Calu3 (cell line): ENCODE measurements at regions not wholly inside any gene's neighbourhood (a gene's known extent, or its start where the extent isn't known, plus 50 kb on each side); places are given as distances from the start of the nearest gene placed in this dataset.

Source experiments
- BruUV-seq: library from RNA; stranded (reverse); fragments of 400-500 nt; replicated peaks from 2 replicates; lab custom pipeline; 2021; lab: Mats Ljungman, UMichigan
- CTCF ChIA-PET: fragments of 300-600 bp; sonication (Branson Sonifier 250); formaldehyde crosslinking; loops from one replicate; lab custom pipeline; 2022; ENCODE audit warnings: antibody characterized with exemption; lab: Charles Lee
- DNase-seq: peaks from one replicate; pipeline ENCODE4 v3.0.0; 2022
- H3K27ac Mint-ChIP-seq: one replicate; pipeline ENCODE4 v1.8.0; 2022; ENCODE audit warnings: mixed read lengths; ENCODE audit not compliant: unreplicated experiment
- H3K27me3 Mint-ChIP-seq: one replicate; pipeline ENCODE4 v1.8.0; 2022; ENCODE audit warnings: mixed read lengths; ENCODE audit not compliant: unreplicated experiment
- H3K36me3 Mint-ChIP-seq: one replicate; pipeline ENCODE4 v1.8.0; 2022; ENCODE audit warnings: mild to moderate bottlenecking, moderate library complexity, mixed read lengths; ENCODE audit not compliant: insufficient read depth, unreplicated experiment
- H3K4me1 Mint-ChIP-seq: one replicate; pipeline ENCODE4 v1.8.0; 2022; ENCODE audit warnings: mild to moderate bottlenecking, low read depth, mixed read lengths; ENCODE audit not compliant: unreplicated experiment
- H3K4me3 Mint-ChIP-seq: one replicate; pipeline ENCODE4 v1.8.0; 2022; ENCODE audit warnings: mild to moderate bottlenecking, low read depth, moderate library complexity, mixed read lengths; ENCODE audit not compliant: unreplicated experiment
- H3K9me3 Mint-ChIP-seq: one replicate; pipeline ENCODE4 v1.8.0; 2022; ENCODE audit warnings: low read depth, mixed read lengths; ENCODE audit not compliant: unreplicated experiment
- intact Hi-C: fragments of 100-400 bp; cut with micrococcal nuclease; formaldehyde crosslinking; loops from one replicate; pipeline ENCODE4 v1.10.0; 2022; ENCODE audit not compliant: unreplicated experiment
- TF ChIP-seq, protein P1 (sequence below): fragments of 200-600 bp; IDR thresholded peaks from one replicate; pipeline ENCODE4 v1.8.0; 2022; ENCODE audit warnings: antibody characterized with exemption; ENCODE audit not compliant: unreplicated experiment

- BruUV-seq = no TSS peak
- Mint-ChIP-seq H3K36me3 (no peaks in the 10 kb centered on the region), H3K9me3 (peaks cover 7% of the 10 kb centered on the region), H3K27ac (no peak overlapping the region), H3K4me3 (no peak overlapping the region), H3K4me1 (no peaks in the 10 kb centered on the region), H3K27me3 (no peaks in the 10 kb centered on the region)
- no peak for DNase-seq
- CTCF ChIA-PET = no interaction called here
- intact Hi-C loops = no loop called here
- TF ChIP-seq, protein P1, sequence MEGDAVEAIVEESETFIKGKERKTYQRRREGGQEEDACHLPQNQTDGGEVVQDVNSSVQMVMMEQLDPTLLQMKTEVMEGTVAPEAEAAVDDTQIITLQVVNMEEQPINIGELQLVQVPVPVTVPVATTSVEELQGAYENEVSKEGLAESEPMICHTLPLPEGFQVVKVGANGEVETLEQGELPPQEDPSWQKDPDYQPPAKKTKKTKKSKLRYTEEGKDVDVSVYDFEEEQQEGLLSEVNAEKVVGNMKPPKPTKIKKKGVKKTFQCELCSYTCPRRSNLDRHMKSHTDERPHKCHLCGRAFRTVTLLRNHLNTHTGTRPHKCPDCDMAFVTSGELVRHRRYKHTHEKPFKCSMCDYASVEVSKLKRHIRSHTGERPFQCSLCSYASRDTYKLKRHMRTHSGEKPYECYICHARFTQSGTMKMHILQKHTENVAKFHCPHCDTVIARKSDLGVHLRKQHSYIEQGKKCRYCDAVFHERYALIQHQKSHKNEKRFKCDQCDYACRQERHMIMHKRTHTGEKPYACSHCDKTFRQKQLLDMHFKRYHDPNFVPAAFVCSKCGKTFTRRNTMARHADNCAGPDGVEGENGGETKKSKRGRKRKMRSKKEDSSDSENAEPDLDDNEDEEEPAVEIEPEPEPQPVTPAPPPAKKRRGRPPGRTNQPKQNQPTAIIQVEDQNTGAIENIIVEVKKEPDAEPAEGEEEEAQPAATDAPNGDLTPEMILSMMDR = no peak
Measured at GRCh38 chr4:28916585-28916984, 1803.6 kb upstream of the PCDH7 start.

GRCh38 chr4:28918871-28919270 lies 1801.3 kb upstream of the PCDH7 start:
- intact Hi-C loops = no loop called here
- Mint-ChIP-seq H3K4me1 (no peaks in the 10 kb centered on the region), H3K27ac (no peak overlapping the region), H3K36me3 (no peaks in the 10 kb centered on the region), H3K9me3 (peaks cover 7% of the 10 kb centered on the region), H3K4me3 (no peak overlapping the region), H3K27me3 (no peaks in the 10 kb centered on the region)
- TF ChIP-seq, protein P1 = no peak
- CTCF ChIA-PET = no interaction called here
- BruUV-seq = no TSS peak
- no peak for DNase-seq

- no peaks in the 10 kb centered on the region for H3K36me3 Mint-ChIP-seq
- BruUV-seq = no TSS peak
- CTCF ChIA-PET = no interaction called here
- no peaks in the 10 kb centered on the region for H3K27me3 Mint-ChIP-seq
- DNase-seq = no peak
- peaks cover 8% of the 10 kb centered on the region for H3K9me3 Mint-ChIP-seq
- TF ChIP-seq, protein P1 = no peak
- H3K4me1 Mint-ChIP-seq = no peaks in the 10 kb centered on the region
- no peak overlapping the region for H3K4me3 Mint-ChIP-seq
- H3K27ac Mint-ChIP-seq = no peak overlapping the region
- intact Hi-C loops = no loop called here
Measured at GRCh38 chr4:28921886-28922285, 1798.3 kb upstream of the PCDH7 start.

DNA sequence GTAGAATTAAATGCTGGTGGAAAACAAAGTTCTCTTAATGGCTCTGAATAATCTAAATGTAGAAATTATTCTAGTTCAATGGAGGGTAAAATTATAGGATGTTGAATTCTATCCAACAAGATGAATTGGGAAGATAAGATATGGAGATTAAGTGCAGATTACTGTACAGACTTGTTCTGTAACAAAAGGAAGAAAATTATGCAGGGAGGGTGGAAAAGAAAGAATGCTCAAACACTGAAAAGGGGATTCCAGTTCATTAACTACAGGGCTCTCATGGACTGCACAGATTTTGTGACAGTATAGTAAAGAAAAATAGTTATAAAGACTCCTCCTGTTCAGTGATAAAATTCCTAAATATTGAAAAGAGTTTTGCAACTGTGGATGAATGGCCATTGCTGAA lies 1794.0 kb upstream of the PCDH7 start:
- Mint-ChIP-seq H3K4me1 (no peaks in the 10 kb centered on the region), H3K36me3 (no peaks in the 10 kb centered on the region), H3K27ac (no peak overlapping the region), H3K9me3 (peaks cover 5% of the 10 kb centered on the region), H3K4me3 (no peak overlapping the region), H3K27me3 (no peaks in the 10 kb centered on the region)
- intact Hi-C loops = no loop called here
- BruUV-seq = no TSS peak
- CTCF ChIA-PET = no interaction called here
- TF ChIP-seq, protein P1 = no peak
- DNase-seq = no peak
